ENCODE measurements at regions not wholly inside any gene's neighbourhood (a gene's known extent, or its start where the extent isn't known, plus 50 kb on each side); places are given as distances from the start of the nearest gene placed in this dataset.

DNA sequence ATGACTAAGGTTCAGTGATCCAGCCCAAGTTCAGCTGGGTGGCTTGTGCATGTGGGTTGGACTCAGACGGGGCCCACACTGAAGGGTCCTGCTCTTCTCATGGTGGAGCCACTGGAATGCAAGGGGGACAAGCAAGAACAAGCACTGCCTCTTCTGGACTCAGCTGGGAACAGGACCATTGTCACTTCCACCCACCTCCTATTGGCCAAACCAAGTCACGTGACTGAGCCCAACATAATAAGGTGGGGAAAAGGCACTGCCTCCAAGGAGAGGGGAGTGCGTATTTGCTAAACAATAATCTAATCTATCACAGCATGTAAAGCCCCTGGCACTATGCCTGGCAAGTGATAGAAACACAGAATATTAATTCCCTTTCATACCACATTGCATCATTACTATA, 87.1 kb downstream of the CHST1 start:
- Histone ChIP-seq H3K79me2 (ENCODE audit: low read length) (no peaks in the 10 kb centered on the region), H3K4me3 (ENCODE audit: low read length) (no peak overlapping the region), H2AFZ (ENCODE audit: low read depth, low read length) (no peak overlapping the region), H3K9ac (ENCODE audit: low read length) (no peak overlapping the region), H3K36me3 (replicated peaks; ENCODE audit: low read depth, low read length) (no peaks in the 10 kb centered on the region), H3K27ac (ENCODE audit: low read length) (no peak overlapping the region), H3K4me1 (ENCODE audit: low read length) (no peaks in the 10 kb centered on the region), H3K4me2 (ENCODE audit: low read length) (no peak overlapping the region), H3K27me3 (ENCODE audit: low read depth, low read length) (peaks cover 44% of the 10 kb centered on the region), H3K9me3 (ENCODE audit: insufficient read depth, low read length) (no peaks in the 10 kb centered on the region), H4K20me1 (ENCODE audit: insufficient read depth, low read length) (peaks cover 3% of the 10 kb centered on the region; the same call in 1 of the 2 replicates)
- TF ChIP-seq EZH2phosphoT487 (IDR thresholded peaks at IDR 0.05; ENCODE audit: low read depth) = no peak
- TF ChIP-seq, protein P1, sequence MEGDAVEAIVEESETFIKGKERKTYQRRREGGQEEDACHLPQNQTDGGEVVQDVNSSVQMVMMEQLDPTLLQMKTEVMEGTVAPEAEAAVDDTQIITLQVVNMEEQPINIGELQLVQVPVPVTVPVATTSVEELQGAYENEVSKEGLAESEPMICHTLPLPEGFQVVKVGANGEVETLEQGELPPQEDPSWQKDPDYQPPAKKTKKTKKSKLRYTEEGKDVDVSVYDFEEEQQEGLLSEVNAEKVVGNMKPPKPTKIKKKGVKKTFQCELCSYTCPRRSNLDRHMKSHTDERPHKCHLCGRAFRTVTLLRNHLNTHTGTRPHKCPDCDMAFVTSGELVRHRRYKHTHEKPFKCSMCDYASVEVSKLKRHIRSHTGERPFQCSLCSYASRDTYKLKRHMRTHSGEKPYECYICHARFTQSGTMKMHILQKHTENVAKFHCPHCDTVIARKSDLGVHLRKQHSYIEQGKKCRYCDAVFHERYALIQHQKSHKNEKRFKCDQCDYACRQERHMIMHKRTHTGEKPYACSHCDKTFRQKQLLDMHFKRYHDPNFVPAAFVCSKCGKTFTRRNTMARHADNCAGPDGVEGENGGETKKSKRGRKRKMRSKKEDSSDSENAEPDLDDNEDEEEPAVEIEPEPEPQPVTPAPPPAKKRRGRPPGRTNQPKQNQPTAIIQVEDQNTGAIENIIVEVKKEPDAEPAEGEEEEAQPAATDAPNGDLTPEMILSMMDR (IDR thresholded peaks at IDR 0.05; ENCODE audit: low read depth, low read length) = no peak

DNA sequence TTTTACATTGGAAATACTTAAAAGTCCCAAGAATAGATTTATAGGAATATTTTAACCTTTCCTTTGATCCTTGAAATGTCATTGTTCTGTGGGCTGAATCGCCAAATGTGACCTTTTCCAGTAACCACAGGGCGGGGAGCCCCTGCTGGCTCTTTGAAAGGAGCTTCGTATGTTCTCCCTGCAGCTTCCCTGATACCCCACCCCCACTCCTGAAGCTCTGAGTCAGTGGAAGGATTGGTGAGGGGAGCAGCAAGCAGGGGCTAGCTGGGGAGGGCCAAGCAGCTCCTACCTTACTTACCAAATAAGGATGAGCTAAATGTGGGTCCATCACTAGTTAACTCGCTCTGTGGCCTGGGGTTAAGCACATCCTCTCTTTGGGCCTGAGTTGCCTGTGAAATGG, 87.7 kb downstream of the CHST1 start:
- H3K4me1 ChIP-seq (ENCODE audit: low read length) = no peaks in the 10 kb centered on the region
- H3K27ac ChIP-seq (ENCODE audit: low read length) = no peak overlapping the region
- no peak overlapping the region for H3K4me2 ChIP-seq (ENCODE audit: low read length)
- no peaks in the 10 kb centered on the region for H3K79me2 ChIP-seq (ENCODE audit: low read length)
- no peaks in the 10 kb centered on the region for H3K9me3 ChIP-seq (ENCODE audit: insufficient read depth, low read length)
- H4K20me1 ChIP-seq (ENCODE audit: insufficient read depth, low read length) = peaks cover 3% of the 10 kb centered on the region; the same call in 1 of the 2 replicates
- no peak overlapping the region for H2AFZ ChIP-seq (ENCODE audit: low read depth, low read length)
- no peak overlapping the region for H3K9ac ChIP-seq (ENCODE audit: low read length)
- TF ChIP-seq, protein P1 (IDR thresholded peaks at IDR 0.05; ENCODE audit: low read depth, low read length) = no peak
- no peak for TF ChIP-seq EZH2phosphoT487 (IDR thresholded peaks at IDR 0.05; ENCODE audit: low read depth)
- H3K27me3 ChIP-seq (ENCODE audit: low read depth, low read length) = peaks cover 43% of the 10 kb centered on the region
- H3K4me3 ChIP-seq (ENCODE audit: low read length) = no peak overlapping the region
- H3K36me3 ChIP-seq (replicated peaks; ENCODE audit: low read depth, low read length) = no peaks in the 10 kb centered on the region

DNA sequence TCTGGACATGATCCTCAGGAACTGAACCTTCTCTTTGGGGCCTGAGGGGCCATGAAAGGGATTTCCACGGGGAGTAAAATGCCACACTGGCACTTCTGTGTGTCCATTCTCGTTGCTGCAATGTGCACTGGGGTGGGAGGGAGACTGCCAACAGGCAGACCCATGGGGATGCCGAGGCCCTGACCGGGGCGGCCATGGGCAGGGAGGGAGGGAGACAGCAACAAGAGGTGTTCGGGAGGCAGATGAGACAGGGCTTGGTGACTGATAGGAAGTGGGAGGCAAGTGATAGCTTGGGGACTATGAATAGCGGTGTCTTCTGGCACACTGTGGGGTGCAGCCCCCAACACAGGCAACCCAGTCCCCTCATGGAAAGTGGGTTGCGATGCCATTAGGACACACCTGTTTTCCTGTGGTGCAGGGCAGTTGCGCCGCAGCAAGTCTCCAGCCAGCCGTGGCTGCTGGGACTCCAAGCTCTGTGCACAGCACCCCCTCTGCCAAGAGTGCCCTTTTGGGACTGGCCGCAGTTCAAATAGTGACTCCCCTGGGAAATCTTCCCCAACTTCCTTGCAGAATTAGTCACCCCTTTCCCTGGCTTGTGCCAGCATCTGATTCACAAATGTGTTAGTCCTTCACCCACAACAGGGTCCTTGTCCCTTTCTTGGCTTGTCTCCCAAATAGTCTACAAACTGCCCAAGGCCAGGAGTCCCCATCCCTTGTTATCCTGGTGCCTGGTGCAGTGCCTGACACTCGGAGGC, 88.8 kb downstream of the CHST1 start:
- Histone ChIP-seq H3K4me3 (ENCODE audit: low read length) (no peak overlapping the region), H3K4me2 (ENCODE audit: low read length) (no peak overlapping the region), H3K79me2 (ENCODE audit: low read length) (no peaks in the 10 kb centered on the region), H3K9me3 (ENCODE audit: insufficient read depth, low read length) (no peaks in the 10 kb centered on the region), H4K20me1 (ENCODE audit: insufficient read depth, low read length) (no peaks in the 10 kb centered on the region), H3K9ac (ENCODE audit: low read length) (no peak overlapping the region), H2AFZ (ENCODE audit: low read depth, low read length) (no peak overlapping the region), H3K4me1 (ENCODE audit: low read length) (no peaks in the 10 kb centered on the region), H3K27me3 (ENCODE audit: low read depth, low read length) (peaks cover 38% of the 10 kb centered on the region), H3K27ac (ENCODE audit: low read length) (no peak overlapping the region), H3K36me3 (replicated peaks; ENCODE audit: low read depth, low read length) (no peaks in the 10 kb centered on the region)
- TF ChIP-seq EZH2phosphoT487 (IDR thresholded peaks at IDR 0.05; ENCODE audit: low read depth) = no peak
- TF ChIP-seq, protein P1 (IDR thresholded peaks at IDR 0.05; ENCODE audit: low read depth, low read length) = no peak

DNA sequence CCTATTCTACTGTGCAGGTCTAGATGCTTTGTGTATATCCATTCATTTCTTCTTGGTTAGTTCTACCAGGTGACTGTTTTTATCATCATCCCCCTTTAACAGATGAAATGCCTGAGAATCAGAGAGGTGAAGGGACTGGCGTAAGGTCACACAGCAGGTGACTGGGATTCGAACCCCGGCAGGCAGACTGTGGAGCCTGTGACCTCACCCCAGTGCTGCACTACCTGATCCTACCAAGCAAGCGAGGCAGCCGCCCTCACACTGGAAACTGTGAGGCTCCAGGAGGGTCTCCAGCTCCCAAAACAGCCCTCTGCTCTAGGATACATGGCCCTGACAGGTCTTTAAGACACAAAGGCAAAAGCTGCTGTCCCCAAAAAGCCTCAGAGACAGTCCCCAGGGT, 91.7 kb downstream of the CHST1 start:
- H3K4me1 ChIP-seq (ENCODE audit: low read length) = no peaks in the 10 kb centered on the region
- no peaks in the 10 kb centered on the region for H3K36me3 ChIP-seq (replicated peaks; ENCODE audit: low read depth, low read length)
- H2AFZ ChIP-seq (ENCODE audit: low read depth, low read length) = no peak overlapping the region
- no peak overlapping the region for H3K4me3 ChIP-seq (ENCODE audit: low read length)
- TF ChIP-seq EZH2phosphoT487 (IDR thresholded peaks at IDR 0.05; ENCODE audit: low read depth) = no peak
- TF ChIP-seq, protein P1 (IDR thresholded peaks at IDR 0.05; ENCODE audit: low read depth, low read length) = no peak
- no peaks in the 10 kb centered on the region for H3K9me3 ChIP-seq (ENCODE audit: insufficient read depth, low read length)
- no peaks in the 10 kb centered on the region for H4K20me1 ChIP-seq (ENCODE audit: insufficient read depth, low read length)
- no peak overlapping the region for H3K9ac ChIP-seq (ENCODE audit: low read length)
- H3K4me2 ChIP-seq (ENCODE audit: low read length) = no peak overlapping the region
- no peak overlapping the region for H3K27ac ChIP-seq (ENCODE audit: low read length)
- H3K27me3 ChIP-seq (ENCODE audit: low read depth, low read length) = peaks cover 24% of the 10 kb centered on the region
- no peaks in the 10 kb centered on the region for H3K79me2 ChIP-seq (ENCODE audit: low read length)

All from OCI-LY3 (cell line).